ENCODE measurements at regions not wholly inside any gene's neighbourhood (a gene's known extent, or its start where the extent isn't known, plus 50 kb on each side); places are given as distances from the start of the nearest gene placed in this dataset.

- no peaks in the 10 kb centered on the region for H3K36me3 ChIP-seq
- no peaks in the 10 kb centered on the region for H3K27me3 ChIP-seq
- no peak overlapping the region for H3K27ac ChIP-seq
- DNase-seq, result no peak
- no peaks in the 10 kb centered on the region for H3K9me3 ChIP-seq
- no peaks in the 10 kb centered on the region for H3K4me1 ChIP-seq
- no peak overlapping the region for H3K4me3 ChIP-seq
- no peak for TF ChIP-seq POLR2A (IDR thresholded peaks at IDR 0.05)
- TF ChIP-seq, protein P1, sequence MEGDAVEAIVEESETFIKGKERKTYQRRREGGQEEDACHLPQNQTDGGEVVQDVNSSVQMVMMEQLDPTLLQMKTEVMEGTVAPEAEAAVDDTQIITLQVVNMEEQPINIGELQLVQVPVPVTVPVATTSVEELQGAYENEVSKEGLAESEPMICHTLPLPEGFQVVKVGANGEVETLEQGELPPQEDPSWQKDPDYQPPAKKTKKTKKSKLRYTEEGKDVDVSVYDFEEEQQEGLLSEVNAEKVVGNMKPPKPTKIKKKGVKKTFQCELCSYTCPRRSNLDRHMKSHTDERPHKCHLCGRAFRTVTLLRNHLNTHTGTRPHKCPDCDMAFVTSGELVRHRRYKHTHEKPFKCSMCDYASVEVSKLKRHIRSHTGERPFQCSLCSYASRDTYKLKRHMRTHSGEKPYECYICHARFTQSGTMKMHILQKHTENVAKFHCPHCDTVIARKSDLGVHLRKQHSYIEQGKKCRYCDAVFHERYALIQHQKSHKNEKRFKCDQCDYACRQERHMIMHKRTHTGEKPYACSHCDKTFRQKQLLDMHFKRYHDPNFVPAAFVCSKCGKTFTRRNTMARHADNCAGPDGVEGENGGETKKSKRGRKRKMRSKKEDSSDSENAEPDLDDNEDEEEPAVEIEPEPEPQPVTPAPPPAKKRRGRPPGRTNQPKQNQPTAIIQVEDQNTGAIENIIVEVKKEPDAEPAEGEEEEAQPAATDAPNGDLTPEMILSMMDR (IDR thresholded peaks at IDR 0.05), result no peak
- intact Hi-C loops (cut with DNase I), result no loop called here
- 27 to 50% methylated on average over 1 to 2 of the region's 2 CpGs for WGBS, 2 donors
These were observed 684.6 kb upstream of the MARCKS start for GRCh38 chr6:113172531-113172966.

GRCh38 chr6:113178349-113178748, 678.8 kb upstream of the MARCKS start:
- H3K27me3 ChIP-seq, result no peaks in the 10 kb centered on the region

DNA sequence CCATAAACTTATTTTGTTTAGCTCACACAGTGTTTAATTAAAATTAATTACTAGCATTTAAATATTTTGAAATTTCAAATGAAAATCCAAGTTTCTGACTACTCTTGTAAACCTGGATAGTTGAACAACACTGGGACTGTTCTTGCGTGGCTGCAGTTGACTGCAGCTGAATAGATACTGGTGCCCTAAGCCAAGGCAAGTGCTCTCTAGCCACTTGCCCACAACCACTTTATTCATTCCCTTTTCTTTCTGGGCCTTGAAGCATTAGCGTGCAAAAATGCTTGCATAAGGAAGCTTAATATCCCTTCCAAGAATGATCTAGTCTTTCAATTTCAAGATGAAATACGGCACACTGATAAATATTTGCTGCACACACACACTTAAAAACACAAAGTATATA, 676.0 kb upstream of the MARCKS start:
- Histone ChIP-seq H3K27me3 (no peaks in the 10 kb centered on the region), H3K9me3 (no peaks in the 10 kb centered on the region), H3K36me3 (no peaks in the 10 kb centered on the region), H3K4me3 (no peak overlapping the region), H3K4me1 (no peaks in the 10 kb centered on the region), H3K27ac (no peak overlapping the region)
- DNase-seq, result no peak
- TF ChIP-seq POLR2A (IDR thresholded peaks at IDR 0.05), result no peak
- TF ChIP-seq, protein P1 (IDR thresholded peaks at IDR 0.05), result no peak
- WGBS, 2 donors, result 93 to 95% methylated on average over 3 of the region's 3 CpGs
- intact Hi-C loops (cut with DNase I), result no loop called here

More at GRCh38 chr6:113178349-113178748, 678.8 kb upstream of the MARCKS start:
- Histone ChIP-seq H3K27ac (no peak overlapping the region), H3K4me1 (no peaks in the 10 kb centered on the region), H3K4me3 (no peak overlapping the region), H3K9me3 (no peaks in the 10 kb centered on the region), H3K36me3 (no peaks in the 10 kb centered on the region)
- no peak for TF ChIP-seq POLR2A (IDR thresholded peaks at IDR 0.05)
- TF ChIP-seq, protein P1 (IDR thresholded peaks at IDR 0.05), result no peak
- DNase-seq, result no peak
- intact Hi-C loops (cut with DNase I), result no loop called here

GRCh38 chr6:113182370-113183141, 674.6 kb upstream of the MARCKS start:
- Histone ChIP-seq H3K4me1 (no peaks in the 10 kb centered on the region), H3K4me3 (no peak overlapping the region), H3K9me3 (no peaks in the 10 kb centered on the region), H3K27ac (no peak overlapping the region), H3K36me3 (no peaks in the 10 kb centered on the region), H3K27me3 (no peaks in the 10 kb centered on the region)
- 34% methylated on average over 3 of the region's 3 CpGs for WGBS, 2 donors
- DNase-seq, result no peak
- intact Hi-C loops (cut with DNase I), result no loop called here
- TF ChIP-seq, protein P1 (IDR thresholded peaks at IDR 0.05), result no peak
- no peak for TF ChIP-seq POLR2A (IDR thresholded peaks at IDR 0.05)

DNA sequence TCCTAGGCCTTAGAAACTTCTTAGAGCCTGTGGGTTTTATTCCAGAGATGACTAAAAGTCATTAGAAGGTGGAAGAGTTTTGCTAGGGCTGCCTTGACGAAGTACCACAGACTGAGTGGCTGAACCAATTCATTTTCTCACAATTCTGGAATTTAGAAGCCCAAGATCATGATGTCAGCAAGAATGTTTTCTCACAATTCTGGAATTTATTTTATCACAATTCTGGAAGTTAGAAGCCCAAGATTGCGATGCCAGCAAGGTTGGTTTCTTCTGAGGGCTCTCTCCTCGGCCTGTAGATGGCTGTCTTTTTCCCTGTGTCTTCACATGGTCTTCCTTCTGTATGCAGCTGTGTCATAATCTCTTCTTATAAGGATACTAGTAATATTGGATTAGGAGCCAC, 672.9 kb upstream of the MARCKS start:
- Histone ChIP-seq H3K27me3 (no peaks in the 10 kb centered on the region), H3K4me3 (no peak overlapping the region), H3K9me3 (no peaks in the 10 kb centered on the region), H3K4me1 (no peaks in the 10 kb centered on the region), H3K36me3 (no peaks in the 10 kb centered on the region), H3K27ac (no peak overlapping the region)
- no peak for DNase-seq
- TF ChIP-seq POLR2A (IDR thresholded peaks at IDR 0.05), result no peak
- intact Hi-C loops (cut with DNase I), result no loop called here
- WGBS, 2 donors, result 80 to 81% methylated on average over 3 of the region's 3 CpGs

Data from esophagus squamous epithelium (tissue), 5 donors.